Parathyroid adenoma (tissue), 2 donors: ENCODE measurements at regions not wholly inside any gene's neighbourhood (a gene's known extent, or its start where the extent isn't known, plus 50 kb on each side); places are given as distances from the start of the nearest gene placed in this dataset.

ENCODE experiments used
- H2AFZ ChIP-seq: fragments of 300-600 bp; sonication (generic); one replicate; pipeline ENCODE4 v1.7.0; 2017; ENCODE audit warnings: antibody characterized with exemption, mild to moderate bottlenecking
- H3K27ac ChIP-seq: fragments of 300-600 bp; sonication (generic); one replicate; pipeline ENCODE4 v1.7.0; 2017
- H3K27me3 ChIP-seq: fragments of 300-600 bp; sonication (generic); one replicate; pipeline ENCODE4 v1.7.0; 2017; ENCODE audit warnings: low read length; ENCODE audit not compliant: control insufficient read depth, insufficient read depth
- H3K36me3 ChIP-seq: fragments of 300-600 bp; sonication (generic); one replicate; pipeline ENCODE4 v1.7.0; 2017; ENCODE audit warnings: low read length; ENCODE audit not compliant: control insufficient read depth, insufficient read depth
- H3K4me1 ChIP-seq: fragments of 300-600 bp; sonication (generic); one replicate; pipeline ENCODE4 v1.7.0; 2017; ENCODE audit warnings: control low read depth
- H3K4me2 ChIP-seq: fragments of 300-600 bp; sonication (generic); one replicate; pipeline ENCODE4 v1.7.0; 2017; ENCODE audit warnings: low read length
- H3K4me3 ChIP-seq: fragments of 300-600 bp; sonication (generic); one replicate; pipeline ENCODE4 v1.7.0; 2017; ENCODE audit warnings: low read depth, low read length
- H3K79me2 ChIP-seq: fragments of 300-600 bp; sonication (generic); one replicate; pipeline ENCODE4 v1.7.0; 2017; ENCODE audit warnings: control low read depth
- H3K9ac ChIP-seq: fragments of 300-600 bp; sonication (generic); one replicate; pipeline ENCODE4 v1.7.0; 2017; ENCODE audit warnings: mild to moderate bottlenecking
- H3K9me3 ChIP-seq: fragments of 300-600 bp; sonication (generic); one replicate; pipeline ENCODE4 v1.7.0; 2017; ENCODE audit warnings: low read length; ENCODE audit not compliant: control insufficient read depth
- TF ChIP-seq, protein P1 (sequence below): fragments of 300-600 bp; sonication (generic); IDR thresholded peaks from one replicate; pipeline ENCODE4 v1.7.0; 2017; ENCODE audit warnings: antibody characterized with exemption, mild to moderate bottlenecking
- donor health status: primary hyperparathyroidism.

DNA sequence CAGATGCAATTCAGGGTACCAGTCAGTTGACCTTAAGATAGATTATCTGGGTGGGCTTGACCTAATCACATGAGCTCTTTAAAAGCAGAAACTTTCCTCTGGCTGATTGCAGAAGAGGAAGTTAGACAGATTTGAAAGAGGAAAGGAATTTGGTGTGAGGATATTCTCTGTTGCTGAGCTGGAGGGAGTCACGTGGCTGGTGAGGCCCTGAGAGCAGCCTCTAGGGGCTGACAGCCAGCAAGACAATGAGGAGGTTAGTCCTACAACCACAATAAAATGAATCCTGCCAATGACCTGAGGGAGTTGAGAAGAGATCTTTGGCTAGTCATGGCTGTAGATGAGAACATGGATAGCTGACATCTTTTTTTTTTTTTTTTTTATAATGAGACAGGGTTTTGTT lies 87.0 kb upstream of the B3GAT2 start:
- Histone ChIP-seq H3K27ac (no peak overlapping the region), H3K9me3 (no peaks in the 10 kb centered on the region), H3K4me1 (no peaks in the 10 kb centered on the region), H3K36me3 (no peaks in the 10 kb centered on the region), H3K4me2 (no peak overlapping the region), H3K27me3 (no peaks in the 10 kb centered on the region), H3K9ac (no peak overlapping the region), H2AFZ (no peak overlapping the region), H3K79me2 (no peaks in the 10 kb centered on the region), H3K4me3 (no peak overlapping the region)
- TF ChIP-seq, protein P1, sequence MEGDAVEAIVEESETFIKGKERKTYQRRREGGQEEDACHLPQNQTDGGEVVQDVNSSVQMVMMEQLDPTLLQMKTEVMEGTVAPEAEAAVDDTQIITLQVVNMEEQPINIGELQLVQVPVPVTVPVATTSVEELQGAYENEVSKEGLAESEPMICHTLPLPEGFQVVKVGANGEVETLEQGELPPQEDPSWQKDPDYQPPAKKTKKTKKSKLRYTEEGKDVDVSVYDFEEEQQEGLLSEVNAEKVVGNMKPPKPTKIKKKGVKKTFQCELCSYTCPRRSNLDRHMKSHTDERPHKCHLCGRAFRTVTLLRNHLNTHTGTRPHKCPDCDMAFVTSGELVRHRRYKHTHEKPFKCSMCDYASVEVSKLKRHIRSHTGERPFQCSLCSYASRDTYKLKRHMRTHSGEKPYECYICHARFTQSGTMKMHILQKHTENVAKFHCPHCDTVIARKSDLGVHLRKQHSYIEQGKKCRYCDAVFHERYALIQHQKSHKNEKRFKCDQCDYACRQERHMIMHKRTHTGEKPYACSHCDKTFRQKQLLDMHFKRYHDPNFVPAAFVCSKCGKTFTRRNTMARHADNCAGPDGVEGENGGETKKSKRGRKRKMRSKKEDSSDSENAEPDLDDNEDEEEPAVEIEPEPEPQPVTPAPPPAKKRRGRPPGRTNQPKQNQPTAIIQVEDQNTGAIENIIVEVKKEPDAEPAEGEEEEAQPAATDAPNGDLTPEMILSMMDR, result no peak

DNA sequence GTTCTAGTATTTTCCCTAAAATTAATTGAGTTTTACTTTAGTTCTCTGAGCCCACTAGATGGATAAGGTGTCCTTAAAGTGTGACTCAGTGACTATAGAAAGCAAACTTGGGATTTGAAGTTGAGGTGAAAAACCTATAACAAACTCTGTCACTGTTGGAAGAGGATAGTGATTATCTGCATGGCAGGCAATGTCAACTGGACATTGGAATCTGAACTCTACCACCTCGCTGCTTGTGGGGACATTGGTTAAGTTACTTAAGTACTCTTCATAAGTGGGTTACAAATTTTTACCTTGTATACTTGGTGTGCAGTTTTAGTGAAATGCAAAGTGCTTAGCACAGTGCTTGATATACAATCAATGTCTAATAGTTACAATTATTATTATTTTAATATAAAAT lies 87.9 kb upstream of the B3GAT2 start:
- H3K9me3 ChIP-seq, result no peaks in the 10 kb centered on the region
- H3K27me3 ChIP-seq, result no peaks in the 10 kb centered on the region
- no peak overlapping the region for H3K4me2 ChIP-seq
- H2AFZ ChIP-seq, result no peak overlapping the region
- no peaks in the 10 kb centered on the region for H3K36me3 ChIP-seq
- H3K79me2 ChIP-seq, result no peaks in the 10 kb centered on the region
- TF ChIP-seq, protein P1, result no peak
- no peak overlapping the region for H3K4me3 ChIP-seq
- H3K4me1 ChIP-seq, result no peaks in the 10 kb centered on the region
- H3K9ac ChIP-seq, result no peak overlapping the region
- no peak overlapping the region for H3K27ac ChIP-seq

DNA sequence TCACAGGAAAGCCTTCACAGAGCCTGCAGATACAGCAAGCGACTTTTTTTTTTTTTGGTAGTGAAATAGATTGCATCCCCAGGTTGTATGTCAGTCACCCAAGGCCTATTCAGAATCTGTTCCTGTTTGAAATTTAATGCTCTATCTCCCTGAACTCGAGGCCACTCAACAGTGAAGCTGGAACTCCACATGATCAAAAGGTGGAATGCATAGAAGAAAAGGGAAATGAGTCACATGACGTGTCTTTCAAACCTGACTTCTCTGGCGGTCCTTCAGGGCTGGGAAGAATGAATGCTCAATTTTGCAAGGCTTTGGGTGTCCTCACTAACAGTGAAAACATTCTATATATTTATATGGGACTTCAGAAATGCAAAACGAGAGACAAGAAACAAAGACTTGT lies 88.4 kb upstream of the B3GAT2 start:
- no peak overlapping the region for H3K27ac ChIP-seq
- no peaks in the 10 kb centered on the region for H3K4me1 ChIP-seq
- no peaks in the 10 kb centered on the region for H3K9me3 ChIP-seq
- no peak overlapping the region for H3K4me3 ChIP-seq
- no peaks in the 10 kb centered on the region for H3K79me2 ChIP-seq
- no peaks in the 10 kb centered on the region for H3K36me3 ChIP-seq
- no peaks in the 10 kb centered on the region for H3K27me3 ChIP-seq
- no peak overlapping the region for H2AFZ ChIP-seq
- H3K9ac ChIP-seq, result no peak overlapping the region
- TF ChIP-seq, protein P1, result no peak
- H3K4me2 ChIP-seq, result no peak overlapping the region

DNA sequence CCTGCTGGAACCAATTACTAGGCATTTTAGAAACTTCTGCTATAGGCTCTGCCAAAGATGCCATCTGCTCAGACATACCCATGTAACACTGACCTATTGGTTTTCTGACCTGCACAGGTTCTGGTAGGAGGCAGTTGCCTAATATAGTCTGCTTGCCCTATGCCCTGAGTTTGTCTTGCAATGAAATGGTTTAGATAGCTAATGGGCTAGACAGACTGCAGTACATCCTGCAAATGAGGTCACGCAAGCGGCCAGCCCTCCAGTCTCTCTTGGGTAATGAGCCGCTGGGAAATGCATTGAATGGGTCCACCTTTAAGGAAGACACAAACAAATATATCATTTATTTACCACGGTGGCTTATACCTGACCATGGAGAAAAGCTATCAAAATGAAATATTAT lies 90.6 kb upstream of the B3GAT2 start:
- H3K9me3 ChIP-seq, result no peaks in the 10 kb centered on the region
- H3K27ac ChIP-seq, result no peak overlapping the region

More for the DNA sequence above, 90.6 kb upstream of the B3GAT2 start:
- Histone ChIP-seq H3K27me3 (no peaks in the 10 kb centered on the region), H3K9ac (no peak overlapping the region), H3K4me3 (no peak overlapping the region), H2AFZ (no peak overlapping the region), H3K79me2 (no peaks in the 10 kb centered on the region), H3K36me3 (no peaks in the 10 kb centered on the region), H3K4me1 (no peaks in the 10 kb centered on the region), H3K4me2 (no peak overlapping the region)
- TF ChIP-seq, protein P1, result no peak
